ENCODE measurements at regions not wholly inside any gene's neighbourhood (a gene's known extent, or its start where the extent isn't known, plus 50 kb on each side); places are given as distances from the start of the nearest gene placed in this dataset.

- Histone ChIP-seq H3K9me3 (ENCODE audit: insufficient read depth, low read length, severe bottlenecking) (no peaks in the 10 kb centered on the region), H2AFZ (ENCODE audit: low read depth, low read length) (no peak overlapping the region)
- TF ChIP-seq EZH2 (IDR thresholded peaks at IDR 0.05; ENCODE audit: borderline replicate concordance, low read depth, low read length, severe bottlenecking) (no peak), CTCF (IDR thresholded peaks at IDR 0.05; ENCODE audit: borderline replicate concordance, extremely low read depth, low read length, poor library complexity, severe bottlenecking) (no peak)
Measured at GRCh38 chr5:145598983-145599382, 236.2 kb downstream of the PRELID2 start.

GRCh38 chr5:145598184-145598583 lies 237.0 kb downstream of the PRELID2 start:
- Histone ChIP-seq H3K4me2 (ENCODE audit: insufficient read depth, low read length) (no peak overlapping the region), H2AFZ (ENCODE audit: low read depth, low read length) (no peak overlapping the region), H3K27me3 (ENCODE audit: insufficient read depth, low read length, poor library complexity) (no peaks in the 10 kb centered on the region), H3K9me3 (ENCODE audit: insufficient read depth, low read length, severe bottlenecking) (no peaks in the 10 kb centered on the region), H3K9ac (ENCODE audit: low read depth, low read length) (no peak overlapping the region), H3K27ac (ENCODE audit: low read length) (no peak overlapping the region), H3K36me3 (ENCODE audit: insufficient read depth, low read length) (no peaks in the 10 kb centered on the region), H3K4me3 (ENCODE audit: low read depth in 1 of 2, low read length in 2 of 2) (no peak overlapping the region), H3K79me2 (ENCODE audit: insufficient read depth, low read length) (no peaks in the 10 kb centered on the region), H3K4me1 (ENCODE audit: insufficient read depth, low read length) (no peaks in the 10 kb centered on the region), H4K20me1 (ENCODE audit: insufficient read depth, low read length) (no peaks in the 10 kb centered on the region)
- DNase-seq (no peak), ATAC-seq (ENCODE audit: insufficient read depth, low read depth) (no peak)
- TF ChIP-seq CTCF (IDR thresholded peaks at IDR 0.05; ENCODE audit: borderline replicate concordance, extremely low read depth, low read length, poor library complexity, severe bottlenecking), result no peak
- no peak for TF ChIP-seq EZH2 (IDR thresholded peaks at IDR 0.05; ENCODE audit: borderline replicate concordance, low read depth, low read length, severe bottlenecking)

More at GRCh38 chr5:145598983-145599382, 236.2 kb downstream of the PRELID2 start:
- H3K79me2 ChIP-seq (ENCODE audit: insufficient read depth, low read length), result no peaks in the 10 kb centered on the region
- H3K4me3 ChIP-seq (ENCODE audit: low read depth in 1 of 2, low read length in 2 of 2), result no peak overlapping the region
- no peaks in the 10 kb centered on the region for H3K4me1 ChIP-seq (ENCODE audit: insufficient read depth, low read length)
- no peak overlapping the region for H3K27ac ChIP-seq (ENCODE audit: low read length)
- no peak overlapping the region for H3K4me2 ChIP-seq (ENCODE audit: insufficient read depth, low read length)
- no peaks in the 10 kb centered on the region for H3K27me3 ChIP-seq (ENCODE audit: insufficient read depth, low read length, poor library complexity)
- H3K9ac ChIP-seq (ENCODE audit: low read depth, low read length), result no peak overlapping the region
- no peaks in the 10 kb centered on the region for H4K20me1 ChIP-seq (ENCODE audit: insufficient read depth, low read length)
- DNase-seq, result no peak
- H3K36me3 ChIP-seq (ENCODE audit: insufficient read depth, low read length), result no peaks in the 10 kb centered on the region
- ATAC-seq (ENCODE audit: insufficient read depth, low read depth), result no peak

GRCh38 chr5:145591578-145591977 lies 243.6 kb downstream of the PRELID2 start:
- Histone ChIP-seq H3K36me3 (ENCODE audit: insufficient read depth, low read length) (no peaks in the 10 kb centered on the region), H3K4me2 (ENCODE audit: insufficient read depth, low read length) (no peak overlapping the region), H3K27me3 (ENCODE audit: insufficient read depth, low read length, poor library complexity) (no peaks in the 10 kb centered on the region), H3K79me2 (ENCODE audit: insufficient read depth, low read length) (no peaks in the 10 kb centered on the region), H2AFZ (ENCODE audit: low read depth, low read length) (no peak overlapping the region), H4K20me1 (ENCODE audit: insufficient read depth, low read length) (no peaks in the 10 kb centered on the region), H3K27ac (ENCODE audit: low read length) (no peak overlapping the region), H3K9ac (ENCODE audit: low read depth, low read length) (no peak overlapping the region), H3K4me1 (ENCODE audit: insufficient read depth, low read length) (no peaks in the 10 kb centered on the region), H3K9me3 (ENCODE audit: insufficient read depth, low read length, severe bottlenecking) (no peaks in the 10 kb centered on the region), H3K4me3 (ENCODE audit: low read depth in 1 of 2, low read length in 2 of 2) (no peak overlapping the region)
- no peak for DNase-seq
- ATAC-seq (ENCODE audit: insufficient read depth, low read depth), result no peak
- TF ChIP-seq EZH2 (IDR thresholded peaks at IDR 0.05; ENCODE audit: borderline replicate concordance, low read depth, low read length, severe bottlenecking) (no peak), CTCF (IDR thresholded peaks at IDR 0.05; ENCODE audit: borderline replicate concordance, extremely low read depth, low read length, poor library complexity, severe bottlenecking) (no peak)

GRCh38 chr5:145589063-145589462 lies 246.1 kb downstream of the PRELID2 start:
- no peak overlapping the region for H3K4me2 ChIP-seq (ENCODE audit: insufficient read depth, low read length)
- no peaks in the 10 kb centered on the region for H3K9me3 ChIP-seq (ENCODE audit: insufficient read depth, low read length, severe bottlenecking)
- H3K4me3 ChIP-seq (ENCODE audit: low read depth in 1 of 2, low read length in 2 of 2), result no peak overlapping the region
- TF ChIP-seq EZH2 (IDR thresholded peaks at IDR 0.05; ENCODE audit: borderline replicate concordance, low read depth, low read length, severe bottlenecking), result no peak
- TF ChIP-seq CTCF (IDR thresholded peaks at IDR 0.05; ENCODE audit: borderline replicate concordance, extremely low read depth, low read length, poor library complexity, severe bottlenecking), result no peak
- H3K27me3 ChIP-seq (ENCODE audit: insufficient read depth, low read length, poor library complexity), result no peaks in the 10 kb centered on the region
- DNase-seq (no peak), ATAC-seq (ENCODE audit: insufficient read depth, low read depth) (no peak)
- no peaks in the 10 kb centered on the region for H3K36me3 ChIP-seq (ENCODE audit: insufficient read depth, low read length)
- H3K79me2 ChIP-seq (ENCODE audit: insufficient read depth, low read length), result no peaks in the 10 kb centered on the region
- H3K9ac ChIP-seq (ENCODE audit: low read depth, low read length), result no peak overlapping the region
- H2AFZ ChIP-seq (ENCODE audit: low read depth, low read length), result no peak overlapping the region
- H3K4me1 ChIP-seq (ENCODE audit: insufficient read depth, low read length), result no peaks in the 10 kb centered on the region
- H4K20me1 ChIP-seq (ENCODE audit: insufficient read depth, low read length), result no peaks in the 10 kb centered on the region
- H3K27ac ChIP-seq (ENCODE audit: low read length), result no peak overlapping the region
